Parathyroid adenoma (tissue), 2 donors: ENCODE measurements at regions not wholly inside any gene's neighbourhood (a gene's known extent, or its start where the extent isn't known, plus 50 kb on each side); places are given as distances from the start of the nearest gene placed in this dataset.

ENCODE experiments used
- H2AFZ ChIP-seq: fragments of 300-600 bp; sonication (generic); one replicate; pipeline ENCODE4 v1.7.0; 2017; ENCODE audit warnings: antibody characterized with exemption, mild to moderate bottlenecking
- H3K27ac ChIP-seq: fragments of 300-600 bp; sonication (generic); one replicate; pipeline ENCODE4 v1.7.0; 2017
- H3K27me3 ChIP-seq: fragments of 300-600 bp; sonication (generic); one replicate; pipeline ENCODE4 v1.7.0; 2017; ENCODE audit warnings: low read length; ENCODE audit not compliant: control insufficient read depth, insufficient read depth
- H3K36me3 ChIP-seq: fragments of 300-600 bp; sonication (generic); one replicate; pipeline ENCODE4 v1.7.0; 2017; ENCODE audit warnings: low read length; ENCODE audit not compliant: control insufficient read depth, insufficient read depth
- H3K4me1 ChIP-seq: fragments of 300-600 bp; sonication (generic); one replicate; pipeline ENCODE4 v1.7.0; 2017; ENCODE audit warnings: control low read depth
- H3K4me2 ChIP-seq: fragments of 300-600 bp; sonication (generic); one replicate; pipeline ENCODE4 v1.7.0; 2017; ENCODE audit warnings: low read length
- H3K4me3 ChIP-seq: fragments of 300-600 bp; sonication (generic); one replicate; pipeline ENCODE4 v1.7.0; 2017; ENCODE audit warnings: low read depth, low read length
- H3K79me2 ChIP-seq: fragments of 300-600 bp; sonication (generic); one replicate; pipeline ENCODE4 v1.7.0; 2017; ENCODE audit warnings: control low read depth
- H3K9ac ChIP-seq: fragments of 300-600 bp; sonication (generic); one replicate; pipeline ENCODE4 v1.7.0; 2017; ENCODE audit warnings: mild to moderate bottlenecking
- H3K9me3 ChIP-seq: fragments of 300-600 bp; sonication (generic); one replicate; pipeline ENCODE4 v1.7.0; 2017; ENCODE audit warnings: low read length; ENCODE audit not compliant: control insufficient read depth
- CTCF ChIP-seq: fragments of 300-600 bp; sonication (generic); IDR thresholded peaks from one replicate; pipeline ENCODE4 v1.7.0; 2017; ENCODE audit warnings: antibody characterized with exemption, mild to moderate bottlenecking
- donor health status: primary hyperparathyroidism.

- no peaks in the 10 kb centered on the region for H3K9me3 ChIP-seq
- no peak for TF ChIP-seq CTCF
- H3K4me1 ChIP-seq = no peaks in the 10 kb centered on the region
- no peak overlapping the region for H3K27ac ChIP-seq
- no peak overlapping the region for H2AFZ ChIP-seq
- no peaks in the 10 kb centered on the region for H3K79me2 ChIP-seq
- no peak overlapping the region for H3K9ac ChIP-seq
- H3K36me3 ChIP-seq = no peaks in the 10 kb centered on the region
- H3K27me3 ChIP-seq = no peaks in the 10 kb centered on the region
- H3K4me3 ChIP-seq = no peak overlapping the region
- no peak overlapping the region for H3K4me2 ChIP-seq
Measured at GRCh38 chr13:99803141-99803540, 168.4 kb downstream of the ZIC5 start.

GRCh38 chr13:99802416-99802815, 169.2 kb downstream of the ZIC5 start:
- H3K4me2 ChIP-seq = no peak overlapping the region
- no peak overlapping the region for H3K4me3 ChIP-seq
- H2AFZ ChIP-seq = no peak overlapping the region
- H3K4me1 ChIP-seq = no peaks in the 10 kb centered on the region
- H3K27me3 ChIP-seq = no peaks in the 10 kb centered on the region
- H3K9ac ChIP-seq = no peak overlapping the region
- TF ChIP-seq CTCF = no peak
- H3K9me3 ChIP-seq = no peaks in the 10 kb centered on the region
- H3K27ac ChIP-seq = no peak overlapping the region
- no peaks in the 10 kb centered on the region for H3K79me2 ChIP-seq
- H3K36me3 ChIP-seq = no peaks in the 10 kb centered on the region

- H3K4me2 ChIP-seq = no peak overlapping the region
- no peaks in the 10 kb centered on the region for H3K27me3 ChIP-seq
- no peak overlapping the region for H3K4me3 ChIP-seq
- H3K9ac ChIP-seq = no peak overlapping the region
- H3K9me3 ChIP-seq = no peaks in the 10 kb centered on the region
- no peak for TF ChIP-seq CTCF
- no peaks in the 10 kb centered on the region for H3K79me2 ChIP-seq
- H3K4me1 ChIP-seq = no peaks in the 10 kb centered on the region
- H3K27ac ChIP-seq = no peak overlapping the region
- no peak overlapping the region for H2AFZ ChIP-seq
- H3K36me3 ChIP-seq = no peaks in the 10 kb centered on the region
Measured at GRCh38 chr13:99800951-99801350, 170.6 kb downstream of the ZIC5 start.

- Histone ChIP-seq H3K4me1 (no peaks in the 10 kb centered on the region), H3K36me3 (no peaks in the 10 kb centered on the region), H3K79me2 (no peaks in the 10 kb centered on the region), H3K9ac (no peak overlapping the region), H3K27me3 (no peaks in the 10 kb centered on the region), H3K4me2 (no peak overlapping the region), H3K4me3 (no peak overlapping the region), H2AFZ (no peak overlapping the region), H3K27ac (no peak overlapping the region), H3K9me3 (no peaks in the 10 kb centered on the region)
- TF ChIP-seq CTCF = no peak
Measured at GRCh38 chr13:99800011-99800410, 171.6 kb downstream of the ZIC5 start.

- Histone ChIP-seq H3K4me1 (no peaks in the 10 kb centered on the region), H3K9me3 (no peaks in the 10 kb centered on the region), H3K27ac (no peak overlapping the region), H3K4me3 (no peak overlapping the region), H3K4me2 (no peak overlapping the region), H3K9ac (no peak overlapping the region), H2AFZ (no peak overlapping the region), H3K36me3 (no peaks in the 10 kb centered on the region), H3K79me2 (no peaks in the 10 kb centered on the region), H3K27me3 (no peaks in the 10 kb centered on the region)
- no peak for TF ChIP-seq CTCF
Measured at GRCh38 chr13:99798756-99799155, 172.8 kb downstream of the ZIC5 start.
